Body of pancreas (tissue), 4 donors: ENCODE measurements at regions not wholly inside any gene's neighbourhood (a gene's known extent, or its start where the extent isn't known, plus 50 kb on each side); places are given as distances from the start of the nearest gene placed in this dataset.

Source experiments
- ATAC-seq: fragments of 150-250 bp; one replicate; pipeline ENCODE4 v1.9.1; 2016
- DNase-seq, 4 donors: peaks; one replicate each; pipeline ENCODE4 v3.0.0-alpha.2; 2019
- H3K27ac ChIP-seq, 4 donors: fragments of 200-600 bp; sonication (generic); 1 replicate in 3 of 4; 2 replicates in 1 of 4; pipeline versions ENCODE4 v1.5.1 to v1.6.1; 2016 to 2019; ENCODE audit warnings: mild to moderate bottlenecking in 1 of 4, mixed read lengths in 1 of 4, moderate library complexity in 1 of 4
- H3K27me3 ChIP-seq, 2 donors: fragments of 200-600 bp; sonication (generic); one replicate each; pipeline ENCODE4 v1.6.0; 2016; ENCODE audit warnings: mild to moderate bottlenecking in 1 of 2
- H3K36me3 ChIP-seq, 2 donors: fragments of 200-600 bp; sonication (generic); replicated peaks in 1 of 2; 2 replicates each; pipeline ENCODE4 v1.5.1; 2016; ENCODE audit warnings: low read depth in 2 of 2; ENCODE audit not compliant: insufficient read depth in 1 of 2
- H3K4me1 ChIP-seq: fragments of 200-600 bp; sonication (generic); one replicate; pipeline ENCODE4 v1.6.0; 2016
- H3K4me3 ChIP-seq, 2 donors: fragments of 200-600 bp; sonication (generic); 1 replicate in 1 of 2; 2 replicates in 1 of 2; pipeline ENCODE4 v1.5.1; 2016 to 2019
- H3K9me3 ChIP-seq, 3 donors: fragments of 200-600 bp; sonication (generic); 1 replicate in 2 of 3; 2 replicates in 1 of 3; pipeline ENCODE4 v1.5.1; 2016
- CTCF ChIP-seq, 7 experiments: fragments of 450-650 bp in 4 of 7; fragments of 200-600 bp in 3 of 7; sonication (generic) in 3 of 7; IDR thresholded peaks; one replicate each; pipeline ENCODE4 v1.5.1; 2016 to 2019; ENCODE audit warnings: antibody characterized with exemption in 7 of 7
- POLR2A ChIP-seq, 3 donors: fragments of 450-650 bp; IDR thresholded peaks; one replicate each; pipeline ENCODE4 v1.6.1; 2016; ENCODE audit warnings: antibody characterized with exemption in 3 of 3, mild to moderate bottlenecking in 2 of 3
- WGBS, 2 donors: methylation state at CpG; one replicate each; pipeline ENCODE4 v1.1.5; 2017; 5-methylcytosine and 5-hydroxymethylcytosine counted together
- intact Hi-C: fragments of 100-400 bp; cut with DNase I; formaldehyde crosslinking; loops from one replicate; pipeline ENCODE4 v1.15.1; 2023

GRCh38 chr2:160790738-160791137, 297.1 kb upstream of the RBMS1 start:
- 49 to 65% methylated on average over 2 of the region's 2 CpGs for WGBS, 2 donors
- Histone ChIP-seq H3K4me1 (no peaks in the 10 kb centered on the region), H3K4me3 (no peak overlapping the region), H3K27me3 (no peaks in the 10 kb centered on the region), H3K36me3 (no peaks in the 10 kb centered on the region), H3K9me3 (no peaks in the 10 kb centered on the region), H3K27ac (no peak overlapping the region)
- ATAC-seq (no peak), DNase-seq (no peak)
- no peak for TF ChIP-seq POLR2A (IDR thresholded peaks at IDR 0.05)
- no peak for TF ChIP-seq CTCF (IDR thresholded peaks at IDR 0.05)
- intact Hi-C loops = no loop called here

GRCh38 chr2:160791884-160792283, 298.3 kb upstream of the RBMS1 start:
- H3K36me3 ChIP-seq = no peaks in the 10 kb centered on the region
- WGBS, 2 donors = 55 to 60% methylated on average over 3 of the region's 3 CpGs
- H3K9me3 ChIP-seq = no peaks in the 10 kb centered on the region
- no peaks in the 10 kb centered on the region for H3K27me3 ChIP-seq
- H3K4me3 ChIP-seq = no peak overlapping the region
- TF ChIP-seq POLR2A (IDR thresholded peaks at IDR 0.05) (no peak), CTCF (IDR thresholded peaks at IDR 0.05) (no peak)
- DNase-seq = no peak
- H3K27ac ChIP-seq = no peak overlapping the region
- ATAC-seq = no peak
- no peaks in the 10 kb centered on the region for H3K4me1 ChIP-seq
- intact Hi-C loops = no loop called here

- Histone ChIP-seq H3K27ac (no peak overlapping the region), H3K36me3 (no peaks in the 10 kb centered on the region), H3K9me3 (no peaks in the 10 kb centered on the region), H3K4me3 (no peak overlapping the region), H3K4me1 (no peaks in the 10 kb centered on the region), H3K27me3 (no peaks in the 10 kb centered on the region)
- TF ChIP-seq CTCF (IDR thresholded peaks at IDR 0.05) (no peak), POLR2A (IDR thresholded peaks at IDR 0.05) (no peak)
- 66 to 73% methylated on average over 4 of the region's 4 CpGs for WGBS, 2 donors
- ATAC-seq (no peak), DNase-seq (no peak)
- intact Hi-C loops = no loop called here
These were observed 299.2 kb upstream of the RBMS1 start for GRCh38 chr2:160792837-160793236.

- no peaks in the 10 kb centered on the region for H3K4me1 ChIP-seq
- no peak overlapping the region for H3K4me3 ChIP-seq
- H3K27ac ChIP-seq = no peak overlapping the region
- no peak for DNase-seq
- no peak for ATAC-seq
- H3K36me3 ChIP-seq = no peaks in the 10 kb centered on the region
- no peaks in the 10 kb centered on the region for H3K27me3 ChIP-seq
- intact Hi-C loops = no loop called here
- 70 to 83% methylated on average over 3 of the region's 3 CpGs for WGBS, 2 donors
- TF ChIP-seq CTCF (IDR thresholded peaks at IDR 0.05) = no peak
- no peak for TF ChIP-seq POLR2A (IDR thresholded peaks at IDR 0.05)
- H3K9me3 ChIP-seq = no peaks in the 10 kb centered on the region
These were observed 301.3 kb upstream of the RBMS1 start for GRCh38 chr2:160794926-160795325.

- intact Hi-C loops = no loop called here
- ATAC-seq = no peak
These were observed 310.3 kb upstream of the RBMS1 start for GRCh38 chr2:160803881-160804280.

More at GRCh38 chr2:160803881-160804280, 310.3 kb upstream of the RBMS1 start:
- H3K27me3 ChIP-seq = no peaks in the 10 kb centered on the region
- no peaks in the 10 kb centered on the region for H3K36me3 ChIP-seq
- no peak for DNase-seq
- no peaks in the 10 kb centered on the region for H3K9me3 ChIP-seq
- no peak overlapping the region for H3K4me3 ChIP-seq
- TF ChIP-seq POLR2A (IDR thresholded peaks at IDR 0.05) = no peak
- no peak for TF ChIP-seq CTCF (IDR thresholded peaks at IDR 0.05)
- H3K4me1 ChIP-seq = no peaks in the 10 kb centered on the region
- no peak overlapping the region for H3K27ac ChIP-seq
